ENCODE measurements at regions not wholly inside any gene's neighbourhood (a gene's known extent, or its start where the extent isn't known, plus 50 kb on each side); places are given as distances from the start of the nearest gene placed in this dataset.

GRCh38 chr13:78999494-78999893 is 340.5 kb upstream of the OBI1 start:
- no peak for TF ChIP-seq CTCF (conservative IDR thresholded peaks at IDR 0.05; ENCODE audit: low read length)
- TF ChIP-seq EZH2phosphoT487 (IDR thresholded peaks at IDR 0.05; ENCODE audit: borderline replicate concordance, low read depth, low read length), result no peak

Data from OCI-LY7 (cell line).